ENCODE measurements at regions not wholly inside any gene's neighbourhood (a gene's known extent, or its start where the extent isn't known, plus 50 kb on each side); places are given as distances from the start of the nearest gene placed in this dataset.

DNA sequence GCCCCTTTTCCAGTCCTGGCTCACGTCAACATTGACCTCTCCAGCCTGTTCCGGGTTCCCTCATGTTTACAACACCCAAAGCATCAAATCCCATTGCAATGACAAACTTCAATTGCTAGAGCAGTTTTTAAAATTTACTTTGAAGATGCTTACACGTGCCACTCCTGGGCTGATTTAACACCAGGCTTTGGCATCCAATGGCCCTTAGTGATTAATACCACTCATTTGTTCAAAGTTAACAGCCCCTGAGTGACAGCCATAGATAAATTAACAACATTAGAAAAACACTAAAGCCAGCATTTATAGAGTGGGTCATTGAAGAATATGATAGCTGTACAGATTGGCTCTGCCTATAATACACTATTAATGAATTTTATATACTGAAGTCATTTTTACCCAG, 135.1 kb downstream of the PMP22 start:
- no peak for DNase-seq (ENCODE audit: extremely low spot score)
- Histone ChIP-seq H3K4me1 (no peaks in the 10 kb centered on the region), H3K27ac (replicated peaks in 1 of 4) (no peak overlapping the region), H3K4me3 (no peak overlapping the region), H3K9me3 (no peaks in the 10 kb centered on the region), H3K27me3 (peaks cover 0 to 59% (median 0%) of the 10 kb centered on the region in 4 donors), H3K36me3 (no peaks in the 10 kb centered on the region)
- no peak for TF ChIP-seq POLR2A (IDR thresholded peaks at IDR 0.05; ENCODE audit: low read depth)
- TF ChIP-seq, protein P1, sequence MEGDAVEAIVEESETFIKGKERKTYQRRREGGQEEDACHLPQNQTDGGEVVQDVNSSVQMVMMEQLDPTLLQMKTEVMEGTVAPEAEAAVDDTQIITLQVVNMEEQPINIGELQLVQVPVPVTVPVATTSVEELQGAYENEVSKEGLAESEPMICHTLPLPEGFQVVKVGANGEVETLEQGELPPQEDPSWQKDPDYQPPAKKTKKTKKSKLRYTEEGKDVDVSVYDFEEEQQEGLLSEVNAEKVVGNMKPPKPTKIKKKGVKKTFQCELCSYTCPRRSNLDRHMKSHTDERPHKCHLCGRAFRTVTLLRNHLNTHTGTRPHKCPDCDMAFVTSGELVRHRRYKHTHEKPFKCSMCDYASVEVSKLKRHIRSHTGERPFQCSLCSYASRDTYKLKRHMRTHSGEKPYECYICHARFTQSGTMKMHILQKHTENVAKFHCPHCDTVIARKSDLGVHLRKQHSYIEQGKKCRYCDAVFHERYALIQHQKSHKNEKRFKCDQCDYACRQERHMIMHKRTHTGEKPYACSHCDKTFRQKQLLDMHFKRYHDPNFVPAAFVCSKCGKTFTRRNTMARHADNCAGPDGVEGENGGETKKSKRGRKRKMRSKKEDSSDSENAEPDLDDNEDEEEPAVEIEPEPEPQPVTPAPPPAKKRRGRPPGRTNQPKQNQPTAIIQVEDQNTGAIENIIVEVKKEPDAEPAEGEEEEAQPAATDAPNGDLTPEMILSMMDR (IDR thresholded peaks at IDR 0.05) = no peak
- TF ChIP-seq EP300 (IDR thresholded peaks at IDR 0.05) = no peak
- TF ChIP-seq POLR2AphosphoS5 (IDR thresholded peaks at IDR 0.05) = no peak
- 52% methylated on average over 3 of the region's 3 CpGs for WGBS
- intact Hi-C loops (cut with DNase I) = no loop called here

DNA sequence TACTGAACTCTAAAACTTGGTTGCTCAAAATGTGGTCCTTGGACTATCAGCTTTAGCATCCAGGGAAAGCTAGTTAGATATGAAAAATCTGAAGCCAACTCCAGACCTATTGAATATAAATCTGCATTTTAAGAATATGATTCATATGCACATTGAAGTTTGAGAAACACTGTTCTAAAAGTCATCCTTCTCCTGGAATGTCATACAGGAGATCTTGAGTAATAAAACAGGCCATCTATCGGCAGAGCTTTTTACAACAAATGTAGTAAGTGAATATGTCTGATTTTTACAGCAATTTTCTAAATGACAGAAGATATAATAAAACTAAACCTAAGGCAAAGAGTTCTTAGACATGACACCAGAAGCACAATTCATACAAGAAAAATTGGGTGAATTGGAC, 140.4 kb downstream of the PMP22 start:
- intact Hi-C loops (cut with DNase I) = no loop called here
- TF ChIP-seq EP300 (IDR thresholded peaks at IDR 0.05) (no peak), POLR2A (IDR thresholded peaks at IDR 0.05; ENCODE audit: low read depth) (no peak), POLR2AphosphoS5 (IDR thresholded peaks at IDR 0.05) (no peak)
- TF ChIP-seq, protein P1 (IDR thresholded peaks at IDR 0.05) = no peak

DNA sequence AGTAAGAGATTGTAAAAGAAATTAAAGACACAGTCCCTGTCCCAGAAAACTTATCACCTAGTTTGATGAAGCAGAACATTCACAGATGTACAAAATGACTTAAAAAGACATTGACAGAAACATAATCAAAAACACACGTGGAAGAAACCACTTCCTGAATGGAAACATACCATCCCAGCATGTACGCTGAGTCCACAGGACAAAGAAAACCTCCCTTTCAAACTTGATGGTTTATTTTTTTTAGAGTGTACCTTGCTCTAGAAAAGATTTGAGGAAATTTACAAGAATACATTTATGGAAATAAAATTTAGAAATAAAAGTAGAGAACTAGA, 140.9 kb downstream of the PMP22 start:
- 55% methylated on average over 2 of the region's 2 CpGs for WGBS
- TF ChIP-seq, protein P1 (IDR thresholded peaks at IDR 0.05) = no peak
- no peak for TF ChIP-seq POLR2A (IDR thresholded peaks at IDR 0.05; ENCODE audit: low read depth)
- TF ChIP-seq POLR2AphosphoS5 (IDR thresholded peaks at IDR 0.05) = no peak
- TF ChIP-seq EP300 (IDR thresholded peaks at IDR 0.05) = no peak
- Histone ChIP-seq H3K9me3 (no peaks in the 10 kb centered on the region), H3K27ac (replicated peaks in 1 of 4) (no peak overlapping the region), H3K36me3 (no peaks in the 10 kb centered on the region), H3K27me3 (peaks cover 0 to 79% (median 0%) of the 10 kb centered on the region in 4 donors), H3K4me3 (no peak overlapping the region), H3K4me1 (no peaks in the 10 kb centered on the region)
- no peak for DNase-seq (ENCODE audit: extremely low spot score)
- intact Hi-C loops (cut with DNase I) = no loop called here

More for the DNA sequence above, 140.4 kb downstream of the PMP22 start:
- no peak overlapping the region for H3K4me3 ChIP-seq
- H3K27me3 ChIP-seq = peaks cover 0 to 79% (median 0%) of the 10 kb centered on the region in 4 donors
- no peak overlapping the region for H3K27ac ChIP-seq (replicated peaks in 1 of 4)
- H3K9me3 ChIP-seq = no peaks in the 10 kb centered on the region
- no peak for DNase-seq (ENCODE audit: extremely low spot score)
- WGBS = 73% methylated on average over 1 of the region's 1 CpG
- H3K36me3 ChIP-seq = no peaks in the 10 kb centered on the region
- H3K4me1 ChIP-seq = no peaks in the 10 kb centered on the region

DNA sequence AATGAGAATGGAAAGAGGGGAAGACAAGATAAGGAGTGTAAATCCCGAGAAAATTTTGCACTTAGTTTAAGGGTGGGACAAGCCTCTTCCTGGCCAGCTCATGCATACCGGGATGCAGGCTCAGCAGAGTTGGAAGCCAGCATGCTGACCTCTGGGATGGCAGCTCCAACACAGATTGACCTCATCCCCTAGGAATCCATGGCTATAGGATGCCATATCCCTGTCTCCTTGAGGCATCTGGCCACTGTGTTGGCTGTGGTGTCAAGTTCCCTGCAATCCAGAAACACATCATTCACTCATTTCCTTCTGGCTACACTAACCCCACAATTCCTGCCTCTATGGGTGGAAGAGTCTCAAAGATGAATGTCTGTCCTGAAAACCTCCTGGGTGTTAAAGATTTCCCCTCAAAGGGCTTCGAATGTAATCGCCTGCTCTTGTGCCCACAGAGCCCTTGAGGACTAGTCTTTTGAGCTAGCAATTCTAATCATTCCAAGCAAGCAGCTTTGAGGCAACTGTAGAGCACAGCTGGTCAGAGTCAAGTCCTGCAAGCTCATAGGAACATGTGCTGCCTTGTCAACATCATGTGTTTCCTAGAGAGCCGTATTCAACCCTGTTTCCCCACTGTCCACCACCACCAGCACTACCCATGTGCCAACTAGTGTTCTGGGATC, 141.4 kb downstream of the PMP22 start:
- peaks cover 0 to 81% (median 0%) of the 10 kb centered on the region in 4 donors for H3K27me3 ChIP-seq
- H3K4me1 ChIP-seq = no peaks in the 10 kb centered on the region
- intact Hi-C loops (cut with DNase I) = no loop called here
- no peak for DNase-seq (ENCODE audit: extremely low spot score)
- H3K9me3 ChIP-seq = no peaks in the 10 kb centered on the region
- H3K4me3 ChIP-seq = no peak overlapping the region
- H3K27ac ChIP-seq (replicated peaks in 1 of 4) = no peak overlapping the region
- 73% methylated on average over 5 of the region's 5 CpGs for WGBS
- no peaks in the 10 kb centered on the region for H3K36me3 ChIP-seq
- TF ChIP-seq, protein P1 (IDR thresholded peaks at IDR 0.05) = no peak
- TF ChIP-seq POLR2A (IDR thresholded peaks at IDR 0.05; ENCODE audit: low read depth) = no peak

DNA sequence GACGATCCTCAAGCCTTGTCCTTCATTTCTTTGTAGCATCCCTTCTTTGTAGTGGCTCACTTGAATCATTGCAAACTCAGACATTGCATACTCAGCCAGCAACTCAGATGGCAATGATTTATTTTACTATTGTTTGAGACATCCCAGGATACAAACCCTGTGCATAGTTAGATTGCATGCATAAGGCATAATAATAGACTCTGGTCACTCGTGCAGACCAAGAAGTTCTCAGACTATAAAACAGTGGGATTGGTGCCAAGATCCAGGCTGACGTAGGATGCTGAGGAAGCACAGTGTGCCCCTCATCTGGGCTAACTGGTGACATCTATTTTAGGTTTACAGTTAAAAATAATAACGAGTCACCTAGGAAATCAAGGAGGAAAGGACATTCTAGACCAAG, 142.3 kb downstream of the PMP22 start:
- no peak overlapping the region for H3K4me3 ChIP-seq
- no peak for TF ChIP-seq POLR2A (IDR thresholded peaks at IDR 0.05; ENCODE audit: low read depth)
- no peak for TF ChIP-seq POLR2AphosphoS5 (IDR thresholded peaks at IDR 0.05)
- TF ChIP-seq, protein P1 (IDR thresholded peaks at IDR 0.05) = no peak
- no peak for TF ChIP-seq EP300 (IDR thresholded peaks at IDR 0.05)
- intact Hi-C loops (cut with DNase I) = no loop called here
- no peak overlapping the region for H3K27ac ChIP-seq (replicated peaks in 1 of 4)
- no peaks in the 10 kb centered on the region for H3K9me3 ChIP-seq
- no peaks in the 10 kb centered on the region for H3K36me3 ChIP-seq
- peaks cover 0 to 83% (median 0%) of the 10 kb centered on the region in 4 donors for H3K27me3 ChIP-seq
- WGBS = 77% methylated on average over 4 of the region's 4 CpGs
- H3K4me1 ChIP-seq = no peaks in the 10 kb centered on the region
- DNase-seq (ENCODE audit: extremely low spot score) = no peak

Data from esophagus muscularis mucosa (tissue), 4 donors.